Activated T-cell treated with anti-CD3 and anti-CD28 coated beads, Interleukin-2, amount 50 U/mL, for 72 hours (primary cell): ENCODE measurements at regions not wholly inside any gene's neighbourhood (a gene's known extent, or its start where the extent isn't known, plus 50 kb on each side); places are given as distances from the start of the nearest gene placed in this dataset.

Experiments
- ATAC-seq, 2 donors: fragments of 150-1000 bp; cut with Tn5 transposase; replicated peaks in 1 of 2; 2 replicates each; pipeline ENCODE4 v1.10.0; 2021; ENCODE audit warnings: moderate library complexity in 2 of 2, mild to moderate bottlenecking in 1 of 2
- DNase-seq, 2 donors: peaks; one replicate each; pipeline ENCODE4 v3.0.0; 2021 to 2022; ENCODE audit warnings: mixed read lengths in 1 of 2
- H3K27ac Mint-ChIP-seq: one replicate; pipeline ENCODE4 v1.8.0; 2022; ENCODE audit warnings: mild to moderate bottlenecking, moderate library complexity, mixed read lengths
- H3K27me3 Mint-ChIP-seq: one replicate; pipeline ENCODE4 v1.8.0; 2022; ENCODE audit warnings: low read depth, mixed read lengths
- H3K36me3 Mint-ChIP-seq, 2 donors: one replicate each; pipeline ENCODE4 v1.8.0; 2022; ENCODE audit warnings: mixed read lengths in 2 of 2, mild to moderate bottlenecking in 1 of 2; ENCODE audit not compliant: insufficient read depth in 2 of 2
- H3K4me1 Mint-ChIP-seq: one replicate; pipeline ENCODE4 v1.8.0; 2022; ENCODE audit warnings: low read depth, mixed read lengths
- H3K4me3 Mint-ChIP-seq, 2 donors: one replicate each; pipeline ENCODE4 v1.8.0; 2022; ENCODE audit warnings: mild to moderate bottlenecking in 2 of 2, mixed read lengths in 2 of 2, moderate library complexity in 2 of 2
- H3K9me3 Mint-ChIP-seq, 2 donors: one replicate each; pipeline ENCODE4 v1.8.0; 2022; ENCODE audit warnings: mixed read lengths in 2 of 2

GRCh38 chr4:32142075-32142474 is 1421.9 kb downstream of the PCDH7 start:
- Mint-ChIP-seq H3K4me3 (no peak overlapping the region), H3K9me3 (peaks cover 2 to 6% of the 10 kb centered on the region in 2 donors), H3K4me1 (no peaks in the 10 kb centered on the region), H3K27me3 (no peaks in the 10 kb centered on the region), H3K27ac (no peak overlapping the region), H3K36me3 (no peaks in the 10 kb centered on the region)
- DNase-seq: no peak
- no peak for ATAC-seq

- Mint-ChIP-seq H3K36me3 (no peaks in the 10 kb centered on the region), H3K27ac (no peak overlapping the region), H3K27me3 (no peaks in the 10 kb centered on the region), H3K9me3 (peaks cover 7 to 8% of the 10 kb centered on the region in 2 donors), H3K4me3 (no peak overlapping the region), H3K4me1 (no peaks in the 10 kb centered on the region)
- ATAC-seq (no peak), DNase-seq (no peak)
These were observed 1425.8 kb downstream of the PCDH7 start for GRCh38 chr4:32145987-32146386.

- no peaks in the 10 kb centered on the region for H3K4me1 Mint-ChIP-seq
- no peak overlapping the region for H3K27ac Mint-ChIP-seq
- H3K9me3 Mint-ChIP-seq: peaks cover 7 to 8% of the 10 kb centered on the region in 2 donors
- no peaks in the 10 kb centered on the region for H3K27me3 Mint-ChIP-seq
- no peak overlapping the region for H3K4me3 Mint-ChIP-seq
- no peaks in the 10 kb centered on the region for H3K36me3 Mint-ChIP-seq
- ATAC-seq: no peak
- no peak for DNase-seq
These were observed 1427.4 kb downstream of the PCDH7 start for GRCh38 chr4:32147446-32148085.

GRCh38 chr4:32148111-32148666 is 1428.0 kb downstream of the PCDH7 start:
- H3K27ac Mint-ChIP-seq: no peak overlapping the region
- H3K4me3 Mint-ChIP-seq: no peak overlapping the region
- H3K9me3 Mint-ChIP-seq: peaks cover 7 to 8% of the 10 kb centered on the region in 2 donors
- DNase-seq (no peak), ATAC-seq (no peak)
- H3K36me3 Mint-ChIP-seq: no peaks in the 10 kb centered on the region
- no peaks in the 10 kb centered on the region for H3K4me1 Mint-ChIP-seq
- no peaks in the 10 kb centered on the region for H3K27me3 Mint-ChIP-seq

GRCh38 chr4:32158961-32159360 is 1438.8 kb downstream of the PCDH7 start:
- H3K9me3 Mint-ChIP-seq: peaks cover 9 to 13% of the 10 kb centered on the region in 2 donors
- H3K27me3 Mint-ChIP-seq: no peaks in the 10 kb centered on the region
- no peaks in the 10 kb centered on the region for H3K4me1 Mint-ChIP-seq
- H3K36me3 Mint-ChIP-seq: peaks cover 0 to 2% of the 10 kb centered on the region in 2 donors
- DNase-seq: no peak
- no peak for ATAC-seq
- no peak overlapping the region for H3K4me3 Mint-ChIP-seq
- H3K27ac Mint-ChIP-seq: no peak overlapping the region

- H3K27ac Mint-ChIP-seq: no peak overlapping the region
- no peaks in the 10 kb centered on the region for H3K27me3 Mint-ChIP-seq
- H3K4me3 Mint-ChIP-seq: no peak overlapping the region
- DNase-seq (no peak), ATAC-seq (no peak)
- peaks cover 0 to 2% of the 10 kb centered on the region in 2 donors for H3K36me3 Mint-ChIP-seq
- H3K9me3 Mint-ChIP-seq: peaks cover 4 to 8% of the 10 kb centered on the region in 2 donors
- no peaks in the 10 kb centered on the region for H3K4me1 Mint-ChIP-seq
These were observed 1441.2 kb downstream of the PCDH7 start for GRCh38 chr4:32161392-32161791.

- Mint-ChIP-seq H3K4me3 (no peak overlapping the region), H3K27ac (no peak overlapping the region), H3K4me1 (no peaks in the 10 kb centered on the region), H3K36me3 (peaks cover 0 to 2% of the 10 kb centered on the region in 2 donors), H3K9me3 (peaks cover 4 to 5% of the 10 kb centered on the region in 2 donors), H3K27me3 (no peaks in the 10 kb centered on the region)
- ATAC-seq (no peak), DNase-seq (no peak)
These were observed 1443.0 kb downstream of the PCDH7 start for GRCh38 chr4:32163125-32163524.

GRCh38 chr4:32169841-32170240 is 1449.7 kb downstream of the PCDH7 start:
- H3K9me3 Mint-ChIP-seq: peaks cover 9 to 14% of the 10 kb centered on the region in 2 donors

GRCh38 chr4:32172086-32172485 is 1451.9 kb downstream of the PCDH7 start:
- H3K27me3 Mint-ChIP-seq: no peaks in the 10 kb centered on the region
- no peak overlapping the region for H3K4me3 Mint-ChIP-seq
- no peaks in the 10 kb centered on the region for H3K4me1 Mint-ChIP-seq
- ATAC-seq (no peak), DNase-seq (no peak)
- H3K36me3 Mint-ChIP-seq: peaks cover 1 to 2% of the 10 kb centered on the region in 2 donors
- peaks cover 9 to 20% of the 10 kb centered on the region in 2 donors for H3K9me3 Mint-ChIP-seq
- no peak overlapping the region for H3K27ac Mint-ChIP-seq

More at GRCh38 chr4:32169841-32170240, 1449.7 kb downstream of the PCDH7 start:
- H3K27ac Mint-ChIP-seq: no peak overlapping the region
- no peaks in the 10 kb centered on the region for H3K27me3 Mint-ChIP-seq
- peaks cover 1 to 2% of the 10 kb centered on the region in 2 donors for H3K36me3 Mint-ChIP-seq
- H3K4me1 Mint-ChIP-seq: no peaks in the 10 kb centered on the region
- ATAC-seq: no peak
- no peak for DNase-seq
- H3K4me3 Mint-ChIP-seq: no peak overlapping the region

- Mint-ChIP-seq H3K27ac (no peak overlapping the region), H3K4me3 (no peak overlapping the region), H3K27me3 (no peaks in the 10 kb centered on the region), H3K9me3 (peaks cover 9 to 23% of the 10 kb centered on the region in 2 donors), H3K36me3 (peaks cover 1 to 2% of the 10 kb centered on the region in 2 donors), H3K4me1 (no peaks in the 10 kb centered on the region)
- ATAC-seq (no peak), DNase-seq (no peak)
These were observed 1452.6 kb downstream of the PCDH7 start for GRCh38 chr4:32172761-32173160.

GRCh38 chr4:32180086-32180485 is 1459.9 kb downstream of the PCDH7 start:
- peaks cover 5 to 11% of the 10 kb centered on the region in 2 donors for H3K9me3 Mint-ChIP-seq
- H3K4me1 Mint-ChIP-seq: no peaks in the 10 kb centered on the region
- no peak overlapping the region for H3K4me3 Mint-ChIP-seq
- no peaks in the 10 kb centered on the region for H3K27me3 Mint-ChIP-seq
- no peak for ATAC-seq
- H3K27ac Mint-ChIP-seq: no peak overlapping the region
- DNase-seq: no peak
- no peaks in the 10 kb centered on the region for H3K36me3 Mint-ChIP-seq

GRCh38 chr4:32184186-32184585 is 1464.0 kb downstream of the PCDH7 start:
- ATAC-seq (no peak), DNase-seq (no peak)
- H3K27me3 Mint-ChIP-seq: no peaks in the 10 kb centered on the region
- H3K9me3 Mint-ChIP-seq: peaks cover 2 to 5% of the 10 kb centered on the region in 2 donors
- H3K27ac Mint-ChIP-seq: no peak overlapping the region
- no peaks in the 10 kb centered on the region for H3K4me1 Mint-ChIP-seq
- H3K36me3 Mint-ChIP-seq: no peaks in the 10 kb centered on the region
- no peak overlapping the region for H3K4me3 Mint-ChIP-seq

- H3K27ac Mint-ChIP-seq: no peak overlapping the region
- peaks cover 0 to 2% of the 10 kb centered on the region in 2 donors for H3K9me3 Mint-ChIP-seq
- no peak overlapping the region for H3K4me3 Mint-ChIP-seq
- peaks cover 0 to 6% of the 10 kb centered on the region in 2 donors for H3K36me3 Mint-ChIP-seq
- no peaks in the 10 kb centered on the region for H3K4me1 Mint-ChIP-seq
- no peaks in the 10 kb centered on the region for H3K27me3 Mint-ChIP-seq
- ATAC-seq (no peak), DNase-seq (no peak)
These were observed 1469.0 kb downstream of the PCDH7 start for GRCh38 chr4:32189130-32189529.

- no peak for DNase-seq
- H3K4me3 Mint-ChIP-seq: no peak overlapping the region
- H3K27me3 Mint-ChIP-seq: no peaks in the 10 kb centered on the region
- H3K36me3 Mint-ChIP-seq: peaks cover 0 to 6% of the 10 kb centered on the region in 2 donors
- H3K9me3 Mint-ChIP-seq: peaks cover 0 to 2% of the 10 kb centered on the region in 2 donors
- ATAC-seq: no peak
- no peaks in the 10 kb centered on the region for H3K4me1 Mint-ChIP-seq
- no peak overlapping the region for H3K27ac Mint-ChIP-seq
These were observed 1469.6 kb downstream of the PCDH7 start for GRCh38 chr4:32189788-32190187.
